ENCODE measurements at regions not wholly inside any gene's neighbourhood (a gene's known extent, or its start where the extent isn't known, plus 50 kb on each side); places are given as distances from the start of the nearest gene placed in this dataset.

DNA sequence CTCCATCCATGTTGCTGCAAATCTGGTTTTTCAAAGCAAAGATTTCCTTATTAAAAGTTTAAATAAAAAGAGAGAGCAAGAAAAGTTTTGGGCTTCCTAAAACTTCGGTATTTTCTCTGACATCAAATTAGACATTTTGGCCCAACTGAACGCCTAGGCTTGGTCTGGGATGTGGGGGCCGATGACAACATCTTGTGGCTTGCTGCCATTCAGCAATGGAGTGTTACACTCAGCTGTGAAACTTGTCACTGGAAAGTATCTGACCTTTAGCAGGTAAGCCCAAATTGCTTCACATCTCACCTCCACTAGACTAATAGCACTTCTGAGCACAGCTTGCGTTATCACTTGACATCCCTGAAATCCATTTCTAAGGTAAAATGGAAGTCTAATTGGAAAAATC is 320.6 kb downstream of the GATA3 start:
- TF ChIP-seq CTCF (IDR thresholded peaks at IDR 0.05 in 2 of 3, conservative IDR thresholded peaks at IDR 0.05 in 1 of 3; ENCODE audit: borderline replicate concordance in 1 of 3, insufficient read depth in 1 of 3, low read depth in 2 of 3, low read length in 2 of 3) = no peak
- TF ChIP-seq JUND (IDR thresholded peaks at IDR 0.05) = no peak
- no peak for TF ChIP-seq EZH2 (IDR thresholded peaks at IDR 0.05)
- TF ChIP-seq RAD21 (IDR thresholded peaks at IDR 0.05; ENCODE audit: low read depth) = no peak
- no peak for TF ChIP-seq SRF (IDR thresholded peaks at IDR 0.05; ENCODE audit: low read depth)
- TF ChIP-seq, protein P1, sequence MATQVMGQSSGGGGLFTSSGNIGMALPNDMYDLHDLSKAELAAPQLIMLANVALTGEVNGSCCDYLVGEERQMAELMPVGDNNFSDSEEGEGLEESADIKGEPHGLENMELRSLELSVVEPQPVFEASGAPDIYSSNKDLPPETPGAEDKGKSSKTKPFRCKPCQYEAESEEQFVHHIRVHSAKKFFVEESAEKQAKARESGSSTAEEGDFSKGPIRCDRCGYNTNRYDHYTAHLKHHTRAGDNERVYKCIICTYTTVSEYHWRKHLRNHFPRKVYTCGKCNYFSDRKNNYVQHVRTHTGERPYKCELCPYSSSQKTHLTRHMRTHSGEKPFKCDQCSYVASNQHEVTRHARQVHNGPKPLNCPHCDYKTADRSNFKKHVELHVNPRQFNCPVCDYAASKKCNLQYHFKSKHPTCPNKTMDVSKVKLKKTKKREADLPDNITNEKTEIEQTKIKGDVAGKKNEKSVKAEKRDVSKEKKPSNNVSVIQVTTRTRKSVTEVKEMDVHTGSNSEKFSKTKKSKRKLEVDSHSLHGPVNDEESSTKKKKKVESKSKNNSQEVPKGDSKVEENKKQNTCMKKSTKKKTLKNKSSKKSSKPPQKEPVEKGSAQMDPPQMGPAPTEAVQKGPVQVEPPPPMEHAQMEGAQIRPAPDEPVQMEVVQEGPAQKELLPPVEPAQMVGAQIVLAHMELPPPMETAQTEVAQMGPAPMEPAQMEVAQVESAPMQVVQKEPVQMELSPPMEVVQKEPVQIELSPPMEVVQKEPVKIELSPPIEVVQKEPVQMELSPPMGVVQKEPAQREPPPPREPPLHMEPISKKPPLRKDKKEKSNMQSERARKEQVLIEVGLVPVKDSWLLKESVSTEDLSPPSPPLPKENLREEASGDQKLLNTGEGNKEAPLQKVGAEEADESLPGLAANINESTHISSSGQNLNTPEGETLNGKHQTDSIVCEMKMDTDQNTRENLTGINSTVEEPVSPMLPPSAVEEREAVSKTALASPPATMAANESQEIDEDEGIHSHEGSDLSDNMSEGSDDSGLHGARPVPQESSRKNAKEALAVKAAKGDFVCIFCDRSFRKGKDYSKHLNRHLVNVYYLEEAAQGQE (IDR thresholded peaks at IDR 0.05; ENCODE audit: low read depth) = no peak
- no peak for TF ChIP-seq ZBTB33 (IDR thresholded peaks at IDR 0.05; ENCODE audit: extremely low read depth, insufficient replicate concordance, low read length)
- TF ChIP-seq MAX (IDR thresholded peaks at IDR 0.05) = no peak

Measured in HCT116 (cell line).